ENCODE measurements at regions not wholly inside any gene's neighbourhood (a gene's known extent, or its start where the extent isn't known, plus 50 kb on each side); places are given as distances from the start of the nearest gene placed in this dataset.
"Not testable (repeated sequence)": the region's sequence is repeated elsewhere in the genome, so short reads cannot be mapped to it uniquely, and the experiment has no call there.

GRCh38 chr5:54822324-54822687, 163.1 kb downstream of the ESM1 start:
- DNase-seq (ENCODE audit: low read depth in 1 of 2, low spot score in 1 of 2): no peak

- no peak for DNase-seq (ENCODE audit: low read depth in 1 of 2, low spot score in 1 of 2)
Observed at GRCh38 chr5:54821445-54822323, 163.7 kb downstream of the ESM1 start.

- DNase-seq (ENCODE audit: low read depth in 1 of 2, low spot score in 1 of 2): no peak
Observed at GRCh38 chr5:54820346-54821134, 164.9 kb downstream of the ESM1 start.

GRCh38 chr5:54807421-54807820, 178.0 kb downstream of the ESM1 start:
- no peak for DNase-seq (ENCODE audit: low read depth in 1 of 2, low spot score in 1 of 2)

GRCh38 chr5:54804521-54804920, 180.9 kb downstream of the ESM1 start:
- DNase-seq (ENCODE audit: low read depth in 1 of 2, low spot score in 1 of 2): no peak

- DNase-seq (ENCODE audit: low read depth in 1 of 2, low spot score in 1 of 2): no peak
Observed at GRCh38 chr5:54804086-54804485, 181.3 kb downstream of the ESM1 start.

GRCh38 chr5:54803471-54804011, 181.9 kb downstream of the ESM1 start:
- no peak for DNase-seq (ENCODE audit: low read depth in 1 of 2, low spot score in 1 of 2)

GRCh38 chr5:54799645-54800044, 185.7 kb downstream of the ESM1 start:
- DNase-seq (ENCODE audit: low read depth in 1 of 2, low spot score in 1 of 2): no peak

GRCh38 chr5:54795777-54796176, 189.6 kb downstream of the ESM1 start:
- DNase-seq (ENCODE audit: low read depth in 1 of 2, low spot score in 1 of 2): no peak

GRCh38 chr5:54795284-54795683, 190.1 kb downstream of the ESM1 start:
- DNase-seq (ENCODE audit: low read depth in 1 of 2, low spot score in 1 of 2): no peak

GRCh38 chr5:54794135-54794975, 191.0 kb downstream of the ESM1 start:
- DNase-seq (ENCODE audit: low read depth in 1 of 2, low spot score in 1 of 2): no peak

- no peak for DNase-seq (ENCODE audit: low read depth in 1 of 2, low spot score in 1 of 2)
Observed at GRCh38 chr5:54793468-54794134, 191.8 kb downstream of the ESM1 start.

GRCh38 chr5:54792611-54793404, 192.6 kb downstream of the ESM1 start:
- no peak for DNase-seq (ENCODE audit: low read depth in 1 of 2, low spot score in 1 of 2)

GRCh38 chr5:54787910-54788309, 197.5 kb downstream of the ESM1 start:
- DNase-seq (ENCODE audit: low read depth in 1 of 2, low spot score in 1 of 2): not testable (repeated sequence)

GRCh38 chr5:54785729-54786591, 199.4 kb downstream of the ESM1 start:
- no peak for DNase-seq (ENCODE audit: low read depth in 1 of 2, low spot score in 1 of 2)

- DNase-seq (ENCODE audit: low read depth in 1 of 2, low spot score in 1 of 2): no peak
Observed at GRCh38 chr5:54778783-54779182, 206.6 kb downstream of the ESM1 start.

- DNase-seq (ENCODE audit: low read depth in 1 of 2, low spot score in 1 of 2): no peak
Observed at GRCh38 chr5:54775645-54776044, 209.7 kb downstream of the ESM1 start.

GRCh38 chr5:54774281-54775170, 210.9 kb downstream of the ESM1 start:
- DNase-seq (ENCODE audit: low read depth in 1 of 2, low spot score in 1 of 2): no peak
